NCI-H1417 treated with DMSO at 0.1 percent for 48 hours (cell line): ENCODE measurements at regions not wholly inside any gene's neighbourhood (a gene's known extent, or its start where the extent isn't known, plus 50 kb on each side); places are given as distances from the start of the nearest gene placed in this dataset.

Experiments used
- DNase-seq: peaks from one replicate; lab custom pipeline; 2025; lab: John Stamatoyannopoulos, UW

GRCh38 chr1:115577513-115577912 is 64.3 kb upstream of the VANGL1 start:
- DNase-seq: no peak

DNA sequence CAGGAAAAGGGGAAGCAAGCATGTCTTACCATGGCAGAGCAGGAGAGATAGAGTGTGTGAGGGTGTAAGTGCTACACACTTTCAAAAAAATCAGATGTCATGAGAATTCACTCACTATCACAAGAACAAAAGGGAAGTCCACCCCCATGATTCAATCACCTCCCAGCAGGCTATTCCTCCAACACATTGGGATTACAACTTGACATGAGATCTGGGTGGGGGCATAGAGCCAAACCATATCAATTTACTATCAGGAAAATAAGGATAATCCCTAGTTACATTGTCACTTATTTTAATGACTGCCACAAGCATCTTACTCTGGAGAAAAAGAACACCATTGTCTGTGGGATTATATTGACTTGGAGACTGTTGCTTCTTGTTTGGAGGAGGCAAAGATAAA is 66.1 kb upstream of the VANGL1 start:
- no peak for DNase-seq

GRCh38 chr1:115572710-115573109 is 69.1 kb upstream of the VANGL1 start:
- DNase-seq: no peak

GRCh38 chr1:115567431-115567830 is 74.3 kb upstream of the VANGL1 start:
- DNase-seq: no peak

- DNase-seq: no peak
These were observed 76.0 kb upstream of the VANGL1 start for GRCh38 chr1:115565791-115566190.

- DNase-seq: no peak
These were observed 76.4 kb upstream of the VANGL1 start for GRCh38 chr1:115565353-115565752.

GRCh38 chr1:115564201-115564600 is 77.6 kb upstream of the VANGL1 start:
- no peak for DNase-seq

GRCh38 chr1:115560027-115560426 is 81.7 kb upstream of the VANGL1 start:
- no peak for DNase-seq

- DNase-seq: no peak
These were observed 83.5 kb upstream of the VANGL1 start for GRCh38 chr1:115558275-115558674.

DNA sequence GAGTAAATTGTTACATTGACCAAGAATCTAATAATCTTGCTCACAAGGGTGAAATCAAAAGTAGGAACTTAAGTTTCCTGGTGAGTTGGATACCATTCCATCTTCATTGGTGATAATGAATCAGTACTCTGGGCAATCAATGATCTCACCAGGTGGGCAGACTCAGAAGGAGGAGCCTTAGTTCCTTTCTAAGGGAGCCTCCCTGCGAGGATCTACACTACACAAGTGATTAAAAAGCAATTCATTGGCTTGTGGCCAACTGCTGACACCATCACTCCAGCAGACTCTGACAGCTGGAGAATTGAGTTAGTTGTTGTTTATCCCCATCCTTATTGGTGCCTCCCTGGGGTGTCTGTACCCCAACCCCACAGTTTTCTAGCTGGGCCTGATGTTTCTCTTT is 84.1 kb upstream of the VANGL1 start:
- DNase-seq: peak; percentile 1

DNA sequence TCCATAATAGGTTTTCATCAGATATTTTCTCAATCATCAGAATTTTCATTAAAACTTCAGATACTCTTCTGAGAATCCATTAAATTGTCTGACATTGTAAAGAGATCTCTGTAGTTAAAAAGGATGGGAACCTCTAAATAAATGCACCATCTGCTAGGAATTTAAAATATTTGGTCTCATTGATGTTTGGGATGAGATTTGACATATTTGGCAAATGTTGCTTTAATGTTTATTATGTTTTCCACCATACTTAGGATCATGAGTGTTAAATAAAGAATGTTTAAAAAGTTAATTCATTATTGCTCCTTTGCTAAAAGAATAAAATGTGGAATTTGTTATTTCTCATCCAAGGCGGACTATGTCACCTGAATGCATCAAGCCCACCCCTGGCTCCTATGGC is 85.5 kb upstream of the VANGL1 start:
- DNase-seq: no peak

DNA sequence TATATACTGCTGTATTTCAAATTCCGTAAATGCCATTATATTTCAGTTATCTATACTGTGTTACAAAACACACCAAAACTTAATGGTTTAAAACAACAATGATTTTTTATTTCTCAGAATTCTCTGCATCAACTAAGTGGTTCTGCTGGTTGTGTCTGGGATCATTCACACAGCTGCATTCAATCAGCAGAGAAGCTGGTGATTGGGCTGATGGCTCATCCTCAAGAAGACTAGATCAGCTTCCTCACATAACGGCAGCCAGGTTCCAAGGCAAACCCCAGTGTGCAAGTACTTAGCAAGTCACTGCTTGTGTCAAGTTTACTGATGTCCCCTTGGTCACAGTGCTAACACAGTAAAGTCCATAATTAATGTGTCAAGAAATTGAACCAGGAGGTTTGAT is 86.3 kb upstream of the VANGL1 start:
- no peak for DNase-seq

DNA sequence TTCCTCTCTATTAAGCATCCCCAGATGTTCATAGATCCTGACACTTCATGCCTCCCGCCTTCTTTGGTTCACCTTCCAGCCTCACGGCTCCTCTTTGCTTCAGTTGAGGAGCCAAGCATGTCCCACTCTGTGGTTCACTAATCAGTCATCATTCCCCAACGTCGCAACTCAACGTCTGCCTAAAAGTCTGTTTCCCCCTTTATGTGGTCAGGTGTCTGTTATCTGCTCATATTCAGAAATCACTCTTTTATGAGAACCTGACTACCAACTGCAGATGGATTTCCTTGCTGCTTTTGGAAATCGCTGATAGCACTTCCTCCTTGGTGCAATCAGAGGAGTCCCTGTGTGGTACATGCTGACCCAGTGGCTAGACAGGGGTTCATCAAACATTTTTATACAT is 94.1 kb upstream of the VANGL1 start:
- DNase-seq: no peak

DNA sequence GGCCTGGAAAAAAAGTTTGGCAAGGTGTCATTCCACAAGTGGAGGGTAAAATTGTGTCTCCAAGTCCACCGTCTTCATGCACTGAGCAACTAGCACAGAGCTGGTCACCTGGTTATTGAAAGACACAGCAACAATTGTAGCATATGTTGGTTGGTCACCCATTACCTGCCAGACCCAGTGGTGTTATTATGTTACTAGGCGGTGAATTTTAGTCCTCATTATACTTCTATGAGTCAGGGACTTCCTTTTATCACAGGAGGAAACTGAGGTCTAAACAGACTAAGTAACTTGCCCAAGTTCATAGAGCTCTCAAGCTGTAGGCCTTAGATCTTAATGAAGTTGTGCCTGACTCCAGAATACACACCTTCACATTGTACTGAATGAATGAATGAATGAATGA is 94.9 kb upstream of the VANGL1 start:
- DNase-seq: no peak

DNA sequence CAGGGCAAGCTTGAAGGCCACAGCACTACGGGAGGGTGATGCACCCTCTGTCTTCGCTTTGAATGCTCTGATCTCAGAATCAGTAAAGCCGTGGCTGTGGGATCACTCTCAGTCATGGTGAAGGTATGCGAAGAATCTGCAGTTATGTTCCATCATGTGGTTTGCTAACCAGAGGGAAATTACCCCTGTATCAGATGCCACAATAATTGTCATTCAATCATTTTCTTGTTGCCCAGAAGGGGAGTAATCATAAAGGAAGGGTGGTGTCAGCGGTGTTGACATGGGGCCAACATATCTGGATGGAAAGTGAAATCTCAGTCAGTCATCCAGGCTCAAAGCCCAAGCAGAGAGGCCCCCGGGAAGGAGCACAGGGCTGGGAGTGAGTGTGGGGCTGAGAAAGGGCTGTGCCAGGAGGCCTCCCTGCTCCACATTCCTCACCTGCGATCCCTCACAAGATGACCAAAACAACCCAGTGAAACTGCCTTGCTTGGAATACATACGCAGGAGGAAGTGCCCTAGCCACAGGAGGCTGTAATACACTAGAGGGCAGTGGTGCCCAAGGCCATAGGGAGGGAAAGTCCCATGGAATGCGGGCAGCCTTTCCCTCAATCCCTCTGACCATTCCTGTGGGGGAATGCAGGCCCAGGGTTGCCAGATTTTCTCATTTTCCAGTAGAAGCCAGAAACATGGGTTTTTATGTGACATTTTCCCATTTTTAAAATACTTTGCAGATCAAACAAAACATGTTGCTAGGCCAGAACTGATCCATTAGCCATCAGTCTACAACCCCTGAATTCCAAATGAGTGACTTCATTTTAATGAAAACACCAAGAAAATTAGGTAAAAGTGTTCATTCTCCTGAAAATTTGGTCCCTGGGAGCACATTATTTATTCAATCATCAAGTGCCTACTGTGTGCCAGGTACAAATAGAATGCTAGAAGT is 95.7 kb upstream of the VANGL1 start:
- DNase-seq: no peak

DNA sequence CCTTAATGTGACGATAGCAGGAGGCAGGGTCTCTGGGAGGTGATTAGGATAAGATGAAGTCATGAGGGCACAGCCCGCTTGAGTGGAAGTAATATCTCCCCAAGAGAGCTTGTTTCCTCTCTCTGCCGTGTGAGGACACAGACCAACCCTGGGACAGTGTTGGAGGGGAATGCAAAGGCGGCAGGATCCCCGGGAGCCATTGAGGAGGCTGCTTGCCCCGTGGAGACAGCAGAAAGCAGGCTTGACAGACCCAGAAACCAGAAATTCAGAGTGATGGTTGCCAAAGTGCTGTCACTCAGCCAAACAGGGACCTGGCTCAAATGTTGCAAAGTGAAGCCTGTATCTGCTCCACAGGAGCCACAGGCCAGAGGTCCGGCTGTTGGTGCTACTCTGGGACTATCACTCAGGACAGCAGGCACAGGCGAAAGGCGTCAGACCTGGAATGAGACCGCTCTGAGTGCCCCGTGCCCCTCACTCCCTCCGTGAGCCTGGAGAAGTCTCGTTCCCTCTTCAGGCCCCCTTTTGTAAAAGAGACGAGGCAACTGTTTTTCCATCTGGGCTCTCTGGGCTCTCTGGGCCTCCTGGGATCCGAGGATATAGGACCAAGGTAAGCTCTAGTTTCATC is 96.6 kb upstream of the VANGL1 start:
- DNase-seq: no peak

DNA sequence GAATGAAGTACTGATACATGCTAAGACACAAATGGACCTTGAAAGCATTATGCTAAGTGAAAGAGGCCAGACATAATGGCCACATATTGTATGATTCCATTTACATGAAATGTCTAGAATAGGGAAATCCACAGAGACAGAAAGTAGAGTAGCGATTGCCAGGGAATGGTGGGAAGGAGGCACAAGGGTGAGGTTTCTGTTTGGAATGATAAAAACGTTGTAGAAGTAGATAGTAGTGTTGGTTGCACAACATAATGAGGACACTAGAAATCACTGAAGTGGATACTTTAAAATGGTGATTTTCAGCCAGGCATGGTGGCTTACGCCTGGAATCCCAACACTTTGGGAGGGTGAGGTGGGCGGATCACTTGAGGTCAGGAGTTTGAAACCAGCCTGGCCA is 97.6 kb upstream of the VANGL1 start:
- no peak for DNase-seq

GRCh38 chr1:115543247-115543646 is 98.5 kb upstream of the VANGL1 start:
- no peak for DNase-seq

GRCh38 chr1:115539736-115540135 is 102.0 kb upstream of the VANGL1 start:
- no peak for DNase-seq

DNA sequence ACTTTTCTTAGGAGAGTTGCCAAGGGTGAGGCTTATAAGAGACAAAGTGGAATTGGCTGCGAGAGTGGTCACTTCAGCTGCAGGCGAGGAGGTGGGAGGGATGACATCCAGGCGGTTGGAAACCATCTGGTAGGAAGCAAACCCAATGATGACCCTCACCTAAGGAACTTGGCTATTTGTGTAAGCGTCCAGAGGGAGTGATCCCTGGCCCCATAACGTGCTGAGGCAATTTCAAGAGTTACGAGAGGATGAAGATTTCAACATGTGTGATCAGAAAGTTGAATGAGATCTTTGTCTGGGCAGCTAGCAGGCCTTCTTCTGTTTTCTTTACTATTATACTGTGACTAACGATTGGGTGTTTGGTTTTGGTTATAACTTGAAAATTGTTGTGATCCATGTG is 102.7 kb upstream of the VANGL1 start:
- DNase-seq: no peak

DNA sequence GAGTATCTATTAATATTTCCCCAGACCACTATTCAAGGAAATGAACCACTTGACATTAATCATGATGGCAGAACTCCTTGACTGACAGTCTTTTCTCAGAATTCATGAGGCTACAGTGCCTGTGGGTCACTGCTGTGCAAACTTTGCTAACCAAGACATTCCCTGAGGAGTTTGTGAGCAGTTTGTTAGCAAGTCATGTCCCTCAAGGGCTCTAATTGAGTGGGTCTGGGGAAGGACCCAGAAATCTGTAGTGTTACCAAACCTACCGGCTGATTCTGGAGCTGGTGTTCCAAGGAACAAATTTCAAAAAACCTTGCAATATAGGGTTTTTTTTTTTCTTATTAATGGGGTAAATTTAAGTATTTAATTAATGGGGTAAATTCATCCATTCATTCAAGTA is 103.2 kb upstream of the VANGL1 start:
- no peak for DNase-seq

DNA sequence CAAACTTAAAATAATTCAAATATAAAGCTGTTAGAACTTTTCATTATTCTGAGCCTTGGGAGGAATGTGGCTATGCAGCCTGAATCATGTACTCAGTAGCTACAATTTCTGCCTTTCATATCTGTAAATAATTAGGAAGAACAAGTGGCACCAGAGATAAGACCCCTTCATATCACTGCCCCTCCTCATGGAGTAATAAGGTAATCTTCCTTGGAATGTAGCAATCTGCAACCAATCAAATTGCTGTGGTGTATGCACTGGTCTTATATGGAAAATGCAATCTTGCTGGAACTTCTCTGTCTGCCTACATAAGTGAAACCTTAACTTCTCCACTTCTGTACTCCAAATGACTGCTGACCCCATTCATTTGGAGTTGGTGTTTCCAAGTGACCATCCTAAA is 104.4 kb upstream of the VANGL1 start:
- no peak for DNase-seq

GRCh38 chr1:115536279-115536816 is 105.4 kb upstream of the VANGL1 start:
- no peak for DNase-seq
